IMR-90 (cell line): ENCODE measurements at regions not wholly inside any gene's neighbourhood (a gene's known extent, or its start where the extent isn't known, plus 50 kb on each side); places are given as distances from the start of the nearest gene placed in this dataset.
"Not testable (repeated sequence)": the region's sequence is repeated elsewhere in the genome, so short reads cannot be mapped to it uniquely, and the experiment has no call there.

Source experiments
- ATAC-seq: fragments of 200-7000 bp; cut with Tn5 transposase; 2 replicates; pipeline ENCODE4 v1.9.1; 2020; ENCODE audit warnings: low read depth, mild to moderate bottlenecking, moderate library complexity
- BruUV-seq: library from RNA; stranded (reverse); fragments of 400-500 nt; replicated peaks from 2 replicates; lab custom pipeline; 2021; lab: Mats Ljungman, UMichigan
- CTCF ChIA-PET: fragments of 300-600 bp; formaldehyde crosslinking; extraction: SDS; loops from one replicate; lab custom pipeline; 2021; ENCODE audit warnings: antibody characterized with exemption; lab: Yijun Ruan, JAX
- POLR2A ChIA-PET: fragments of 300-600 bp; sonication (Branson Sonifier 250); formaldehyde crosslinking; loops from one replicate; lab custom pipeline; 2022; ENCODE audit warnings: antibody characterized with exemption; ENCODE audit not compliant: unreplicated experiment; lab: Charles Lee
- DNase-seq: peaks from one replicate; pipeline ENCODE4 v3.0.0; 2013
- H2AFZ ChIP-seq: replicated peaks from 2 replicates; pipeline ENCODE3; 2013; ENCODE audit warnings: low read length, mild to moderate bottlenecking; ENCODE audit not compliant: poor library complexity
- H2AK5ac ChIP-seq: 2 replicates; pipeline ENCODE4 v1.6.1; 2013; ENCODE audit warnings: low read depth, low read length, inconsistent platforms
- H2AK9ac ChIP-seq: replicated peaks from 2 replicates; pipeline ENCODE3; 2013; ENCODE audit warnings: mild to moderate bottlenecking, low read depth, low read length, moderate library complexity; ENCODE audit not compliant: poor library complexity
- H2BK120ac ChIP-seq: 2 replicates; pipeline ENCODE4 v1.6.1; 2013; ENCODE audit warnings: low read depth, low read length, inconsistent platforms
- H2BK15ac ChIP-seq: 3 replicates; pipeline ENCODE4 v1.6.1; 2013; ENCODE audit warnings: low read depth, low read length, inconsistent platforms
- H2BK20ac ChIP-seq: 2 replicates; pipeline ENCODE4 v1.6.1; 2013; ENCODE audit warnings: low read depth, mild to moderate bottlenecking, inconsistent platforms, low read length, moderate library complexity
- H2BK5ac ChIP-seq: 2 replicates; pipeline ENCODE4 v1.6.1; 2013; ENCODE audit warnings: mild to moderate bottlenecking, low read depth, low read length, inconsistent platforms; ENCODE audit not compliant: poor library complexity, severe bottlenecking
- H3K14ac ChIP-seq: replicated peaks from 2 replicates; pipeline ENCODE4 v1.6.1; 2013; ENCODE audit warnings: low read depth, low read length, inconsistent platforms
- H3K18ac ChIP-seq: 2 replicates; pipeline ENCODE4 v1.6.1; 2013; ENCODE audit warnings: low read depth, low read length, control low read depth
- H3K23ac ChIP-seq: 2 replicates; pipeline ENCODE4 v1.6.1; 2013; ENCODE audit warnings: low read depth, low read length, inconsistent platforms
- H3K27ac ChIP-seq: 2 replicates; pipeline ENCODE4 v1.5.1; 2013; ENCODE audit warnings: mild to moderate bottlenecking, control low read depth, low read length; ENCODE audit not compliant: insufficient read depth
- H3K27me3 ChIP-seq: 2 replicates; pipeline ENCODE4 v1.6.1; 2013; ENCODE audit warnings: low read length; ENCODE audit not compliant: control insufficient read depth, insufficient read depth
- H3K36me3 ChIP-seq: 2 replicates; pipeline ENCODE4 v1.6.1; 2013; ENCODE audit warnings: low read length, mixed read lengths; ENCODE audit not compliant: control insufficient read depth, insufficient read depth
- H3K4ac ChIP-seq: 2 replicates; pipeline ENCODE4 v1.6.1; 2013; ENCODE audit warnings: low read depth, low read length, inconsistent platforms
- H3K4me1 ChIP-seq: 2 replicates; pipeline ENCODE4 v1.6.1; 2013; ENCODE audit warnings: low read length, mixed read lengths; ENCODE audit not compliant: control insufficient read depth, insufficient read depth
- H3K4me2 ChIP-seq: 2 replicates; pipeline ENCODE4 v1.6.1; 2013; ENCODE audit warnings: low read depth, mild to moderate bottlenecking, control low read depth, low read length, moderate library complexity
- H3K4me3 ChIP-seq: 2 replicates; pipeline ENCODE4 v1.5.1; 2013; ENCODE audit warnings: low read depth, mild to moderate bottlenecking, control low read depth, low read length, moderate library complexity; ENCODE audit not compliant: insufficient read depth
- H3K56ac ChIP-seq: 2 replicates; pipeline ENCODE4 v1.6.1; 2013; ENCODE audit warnings: low read length, inconsistent platforms; ENCODE audit not compliant: insufficient read depth; ENCODE audit errors: extremely low read depth
- H3K79me1 ChIP-seq, 2 experiments: 2 replicates each; pipeline ENCODE4 v1.6.1; 2013; ENCODE audit warnings: low read length in 2 of 2, inconsistent platforms in 1 of 2, low read depth in 1 of 2
- H3K9ac ChIP-seq: 2 replicates; pipeline ENCODE4 v1.6.1; 2013; ENCODE audit warnings: low read depth, low read length, control low read depth
- H3K9me1 ChIP-seq: 2 replicates; pipeline ENCODE4 v1.6.1; 2013; ENCODE audit warnings: low read length, inconsistent platforms; ENCODE audit not compliant: insufficient read depth
- H3K9me3 ChIP-seq: 2 replicates; pipeline ENCODE4 v1.6.1; 2013; ENCODE audit warnings: low read length; ENCODE audit not compliant: control insufficient read depth, insufficient read depth
- H4K20me1 ChIP-seq: 2 replicates; pipeline ENCODE4 v1.6.1; 2013; ENCODE audit warnings: low read length, inconsistent platforms; ENCODE audit not compliant: insufficient read depth
- H4K5ac ChIP-seq: 2 replicates; pipeline ENCODE4 v1.6.1; 2013; ENCODE audit warnings: mild to moderate bottlenecking, low read depth, low read length, control low read depth
- H4K8ac ChIP-seq, 2 experiments: 2 replicates each; pipeline ENCODE4 v1.6.1; 2013; ENCODE audit warnings: low read depth in 2 of 2, low read length in 2 of 2, control low read depth in 1 of 2, inconsistent platforms in 1 of 2
- H4K91ac ChIP-seq: 2 replicates; pipeline ENCODE4 v1.6.1; 2013; ENCODE audit warnings: low read depth, low read length, inconsistent platforms; ENCODE audit not compliant: insufficient read depth
- whole genome bisulfite sequencing, 2 experiments: methylation state at CpG; one replicate each; pipeline versions ENCODE4 v1.1.5 to v1.1.7; 2013; ENCODE audit warnings: missing lambda C conversion rate in 2 of 2; ENCODE audit not compliant: insufficient read length in 1 of 2; ENCODE audit errors: extremely low coverage in 2 of 2; 5-methylcytosine and 5-hydroxymethylcytosine counted together
- dilution Hi-C: fragments of 300-500 bp; cut with HindIII; formaldehyde crosslinking; loops from one replicate; pipeline ENCODE4 v1.14.3; 2018; ENCODE audit warnings: low sequenced_read_pairs; ENCODE audit not compliant: unreplicated experiment
- in situ Hi-C: fragments of 300-500 bp; cut with MboI; formaldehyde crosslinking; loops from 3 replicates; pipeline ENCODE4 v1.14.3; 2019; ENCODE audit warnings: low sequenced_read_pairs, inconsistent platforms, mixed read lengths
- intact Hi-C: fragments of 100-400 bp; cut with micrococcal nuclease; formaldehyde crosslinking; loops from 2 replicates; pipeline ENCODE4 v1.10.0; 2022

DNA sequence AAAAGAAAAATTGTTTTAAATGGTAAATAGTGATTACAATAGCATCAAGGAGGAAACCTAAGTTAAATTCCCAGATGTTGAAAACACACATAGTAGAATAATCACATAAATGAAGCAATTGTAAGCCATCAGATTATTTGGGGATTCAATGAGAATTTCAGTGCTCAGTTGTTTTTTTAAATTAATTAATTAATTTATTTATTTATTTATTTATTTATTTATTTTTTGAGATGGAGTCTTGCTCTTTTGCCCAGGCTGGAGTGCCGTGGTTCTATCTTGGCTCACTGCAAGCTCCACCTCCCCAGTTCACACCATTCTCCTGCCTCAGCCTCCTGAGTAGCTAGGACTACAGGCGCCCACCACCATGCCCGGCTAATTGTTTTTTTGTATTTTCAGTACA, 262.8 kb upstream of the SMIM21 start:
- H3K9ac ChIP-seq, H3K9me1 ChIP-seq, BruUV-seq, H3K4me2 ChIP-seq, dilution Hi-C loops, H2AK5ac ChIP-seq, H2BK5ac ChIP-seq, H2BK15ac ChIP-seq, H3K9me3 ChIP-seq, H3K56ac ChIP-seq, DNase-seq, H3K4me1 ChIP-seq, H3K14ac ChIP-seq, H2BK20ac ChIP-seq, H3K23ac ChIP-seq, H3K18ac ChIP-seq, H4K8ac ChIP-seq, H2BK120ac ChIP-seq, CTCF ChIA-PET, in situ Hi-C loops, H3K27me3 ChIP-seq, H3K36me3 ChIP-seq, ATAC-seq, H4K91ac ChIP-seq, H4K5ac ChIP-seq, POLR2A ChIA-PET, H3K4ac ChIP-seq, H4K20me1 ChIP-seq, H2AFZ ChIP-seq, intact Hi-C loops, H3K4me3 ChIP-seq, H3K79me1 ChIP-seq, H2AK9ac ChIP-seq, H3K27ac ChIP-seq: not testable (repeated sequence)
- 100% methylated on average over 1 of the region's 3 CpGs; no CpG with 5 or more reads in 1 of the 2 experiments for WGBS, 2 experiments
